ENCODE measurements at regions not wholly inside any gene's neighbourhood (a gene's known extent, or its start where the extent isn't known, plus 50 kb on each side); places are given as distances from the start of the nearest gene placed in this dataset.

DNA sequence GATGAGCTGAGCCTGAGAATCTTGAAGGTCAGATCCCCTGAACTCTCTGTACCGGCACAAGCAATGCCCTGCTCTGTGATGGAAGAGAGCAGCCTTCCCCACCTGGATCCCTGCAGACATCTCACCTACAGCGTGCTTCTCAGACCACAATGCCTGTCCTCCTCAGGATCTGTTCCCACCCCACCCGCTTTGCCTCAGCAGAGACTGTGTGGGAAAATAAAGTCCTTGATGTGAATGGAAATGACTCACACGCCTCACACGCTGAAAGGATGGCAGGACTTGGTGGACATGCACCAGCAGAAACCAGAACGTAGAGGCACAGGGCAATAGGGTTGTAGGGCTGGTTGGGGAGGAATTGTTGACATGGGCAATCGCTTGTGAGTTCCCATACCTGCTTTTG lies 117.9 kb upstream of the POU3F3 start:
- DNase-seq: no peak

DNA sequence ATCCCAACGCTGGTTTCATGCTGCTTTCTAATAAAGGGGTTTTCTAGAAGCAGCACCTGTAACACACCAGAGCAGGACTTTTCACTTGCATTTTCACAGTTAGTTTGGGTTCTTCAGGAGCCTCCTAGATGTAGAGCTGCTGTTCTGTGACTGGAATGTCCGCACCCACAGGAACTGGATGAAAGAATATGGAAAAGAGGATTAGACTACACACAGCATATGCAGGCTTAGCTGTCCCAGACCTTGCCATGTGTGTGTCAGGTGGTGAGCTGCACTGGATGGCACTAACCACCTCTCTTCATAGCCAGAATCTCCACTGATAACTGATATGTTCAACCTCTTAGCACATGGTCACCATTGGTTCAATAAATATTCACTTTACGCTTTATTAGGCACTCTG lies 112.1 kb upstream of the POU3F3 start:
- DNase-seq: no peak

DNA sequence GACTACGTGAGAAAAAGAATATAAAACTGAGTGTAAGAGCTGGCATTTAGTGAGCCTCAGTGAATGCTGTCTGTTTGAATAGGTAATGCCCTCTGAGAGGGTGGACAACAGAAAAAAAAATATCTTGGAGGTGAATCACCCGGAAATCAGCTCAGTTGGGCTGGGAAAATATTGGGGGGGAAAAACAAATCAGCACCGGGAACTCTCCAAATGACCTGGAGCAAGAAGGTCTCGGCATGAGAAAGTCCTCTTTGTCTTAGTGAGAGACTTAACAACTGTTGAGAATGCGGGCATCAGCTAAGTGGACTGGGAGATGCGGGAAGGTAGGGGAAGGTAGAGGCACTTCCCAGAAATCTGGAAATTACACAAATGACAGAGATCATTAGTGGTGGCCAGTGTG lies 109.4 kb upstream of the POU3F3 start:
- no peak for DNase-seq

- DNase-seq: no peak
These were observed 108.1 kb upstream of the POU3F3 start for GRCh38 chr2:104745846-104746245.

DNA sequence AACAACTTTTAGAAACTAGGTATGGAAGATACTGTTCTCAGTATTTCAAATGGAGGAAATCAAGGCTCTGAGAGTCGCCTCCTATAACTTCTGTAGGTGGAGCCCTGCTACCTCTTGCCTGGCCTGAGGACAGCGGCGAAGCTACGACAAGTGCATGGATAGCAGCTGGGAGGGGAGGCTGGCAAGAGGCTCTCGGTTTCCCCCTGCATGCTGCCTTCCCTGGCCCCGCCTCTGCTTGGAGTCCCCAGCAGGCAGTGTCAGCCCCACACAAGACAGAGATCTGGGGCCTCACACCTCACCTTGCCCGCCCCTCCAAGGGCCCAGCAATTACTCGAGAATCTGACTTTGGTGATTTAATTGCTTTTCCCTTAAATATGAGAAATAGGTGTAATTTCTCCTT lies 107.6 kb upstream of the POU3F3 start:
- no peak for DNase-seq

DNA sequence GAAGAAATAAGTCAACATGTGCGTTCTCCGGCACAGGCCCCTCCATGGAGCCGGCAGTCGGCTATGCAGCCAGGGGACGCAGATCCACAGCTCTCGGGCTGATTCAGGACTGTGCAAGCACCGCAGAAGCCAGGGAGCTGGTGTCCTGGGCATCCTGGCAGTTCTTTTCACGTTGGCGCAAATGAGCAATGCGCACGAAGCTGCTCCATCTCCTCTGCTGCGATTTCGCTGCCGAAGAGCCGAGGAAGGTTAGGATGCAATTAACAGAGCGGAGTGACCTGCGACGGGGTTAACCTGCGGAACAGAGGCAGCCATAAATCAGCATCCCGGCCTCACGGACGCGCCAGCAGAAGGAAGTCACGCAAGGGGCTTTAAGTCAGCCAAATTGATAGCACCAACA lies 107.1 kb upstream of the POU3F3 start:
- no peak for DNase-seq

- no peak for DNase-seq
These were observed 104.0 kb upstream of the POU3F3 start for GRCh38 chr2:104749856-104750460.

DNA sequence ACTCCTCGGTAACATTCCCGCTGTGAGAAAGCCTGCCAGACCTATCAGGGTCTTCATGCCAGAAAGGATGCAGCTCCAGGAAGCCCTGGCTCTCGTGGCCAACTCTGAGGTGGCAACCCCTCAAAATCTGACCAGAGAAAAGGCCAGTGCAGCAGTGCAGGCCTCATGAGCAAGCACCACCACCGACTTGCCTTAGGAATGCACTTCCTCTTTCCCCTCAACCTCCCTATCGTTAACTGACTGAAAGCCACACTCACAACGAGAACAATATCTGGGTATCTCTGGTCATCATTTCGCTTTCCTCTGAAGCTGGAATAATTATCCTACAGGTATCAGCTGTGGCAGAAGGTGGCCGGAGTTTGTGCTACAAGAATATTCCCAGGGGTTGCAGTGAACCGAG lies 101.4 kb upstream of the POU3F3 start:
- no peak for DNase-seq

GRCh38 chr2:104755026-104755878 lies 98.7 kb upstream of the POU3F3 start:
- DNase-seq: no peak

DNA sequence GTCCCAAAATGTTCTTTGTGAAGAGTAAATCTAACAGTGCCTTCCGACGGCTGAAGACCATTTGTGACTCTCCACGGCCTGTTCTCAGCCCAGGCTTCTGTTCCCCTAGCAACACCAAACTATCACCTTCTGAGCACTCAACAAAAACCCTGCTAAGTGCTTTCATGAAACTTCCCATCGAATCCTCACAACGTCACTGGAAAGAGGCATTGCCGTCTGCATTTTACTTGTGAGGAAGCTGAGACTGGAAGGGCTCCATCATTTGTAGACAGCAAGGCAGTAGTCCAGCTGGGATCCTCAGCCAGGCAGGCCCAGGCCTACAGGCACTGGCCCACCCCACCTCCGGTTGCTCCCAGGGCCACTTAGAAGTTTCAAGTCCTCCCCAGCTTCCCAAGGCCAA lies 97.8 kb upstream of the POU3F3 start:
- DNase-seq: no peak

- no peak for DNase-seq
These were observed 96.9 kb upstream of the POU3F3 start for GRCh38 chr2:104757056-104757455.

DNA sequence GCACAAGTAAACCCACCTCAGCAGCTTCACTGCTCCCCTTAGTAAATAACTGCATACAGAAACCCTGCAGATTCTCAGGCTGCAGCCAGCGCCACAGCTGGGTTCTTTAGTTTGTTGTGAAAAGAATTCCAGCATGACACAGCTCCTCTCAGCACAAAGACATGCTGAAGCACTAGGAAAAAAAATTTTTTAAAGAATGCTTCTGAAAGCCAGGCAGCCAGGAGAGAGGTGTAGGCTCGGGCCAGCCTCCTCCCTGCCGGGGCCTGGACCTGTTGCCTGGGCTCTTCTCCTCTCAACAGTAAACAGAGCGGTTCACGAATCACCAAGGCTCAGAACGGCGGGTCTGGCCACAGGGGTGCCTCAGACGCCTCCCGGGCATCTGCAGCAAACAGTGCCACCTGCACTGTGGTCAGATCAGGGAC lies 95.7 kb upstream of the POU3F3 start:
- DNase-seq: no peak

DNA sequence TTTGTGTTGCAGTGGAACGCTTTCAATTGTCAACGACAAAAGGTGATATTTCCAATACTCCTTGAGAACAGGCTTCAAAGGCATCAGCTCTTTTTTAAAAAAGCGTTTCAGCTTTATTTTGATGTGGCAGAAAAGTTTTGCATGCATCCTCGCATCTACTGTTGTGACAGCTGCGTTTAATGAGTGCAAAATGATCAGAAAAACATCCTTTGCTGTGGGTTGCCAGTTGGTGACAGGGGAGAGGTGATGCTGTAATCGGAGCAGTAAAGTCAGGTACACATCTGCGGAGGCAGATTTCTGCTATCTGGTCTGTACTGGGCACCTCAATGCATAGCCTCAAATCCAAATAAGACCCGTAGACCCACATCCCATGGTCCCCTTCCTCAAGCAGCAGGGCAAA lies 91.9 kb upstream of the POU3F3 start:
- no peak for DNase-seq

DNA sequence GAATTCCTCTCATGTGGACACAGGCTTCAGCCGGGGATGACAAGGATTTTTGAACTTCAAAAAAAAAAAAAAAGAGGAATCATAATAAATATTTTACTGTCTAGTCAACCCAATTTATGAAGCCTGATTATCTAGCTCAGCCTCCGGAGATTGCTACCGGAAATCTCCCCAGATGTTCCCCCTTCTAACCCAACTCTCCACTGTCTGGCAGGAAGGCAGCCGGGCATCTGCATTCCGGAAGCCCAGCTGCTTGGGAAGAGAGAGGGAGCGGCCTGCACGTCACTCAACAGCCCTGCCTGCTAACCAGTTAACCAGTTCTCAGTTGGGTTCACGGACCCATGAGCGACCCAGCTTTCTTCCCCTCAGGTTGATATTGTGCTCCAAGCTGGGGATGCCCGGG lies 87.2 kb upstream of the POU3F3 start:
- DNase-seq: no peak

DNA sequence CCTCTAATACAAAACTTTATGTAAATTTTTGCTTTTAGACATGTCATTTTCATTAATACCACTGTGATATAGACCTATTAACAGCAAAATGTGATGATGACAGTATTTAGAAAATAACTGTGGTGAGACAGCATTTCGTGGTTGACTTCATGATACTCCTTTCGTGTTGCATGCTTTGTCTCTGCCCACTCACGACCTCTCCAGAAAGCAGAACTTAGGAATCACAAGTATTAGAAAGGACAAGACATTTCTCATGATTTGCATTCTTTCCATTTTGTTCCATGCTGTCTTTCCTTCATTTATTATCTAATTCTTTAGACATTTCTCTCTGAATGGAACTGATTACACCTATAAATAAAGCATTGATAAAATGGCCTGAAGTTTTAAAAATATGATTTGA lies 85.2 kb upstream of the POU3F3 start:
- DNase-seq: no peak

- DNase-seq: no peak
These were observed 84.8 kb upstream of the POU3F3 start for GRCh38 chr2:104769096-104769495.

DNA sequence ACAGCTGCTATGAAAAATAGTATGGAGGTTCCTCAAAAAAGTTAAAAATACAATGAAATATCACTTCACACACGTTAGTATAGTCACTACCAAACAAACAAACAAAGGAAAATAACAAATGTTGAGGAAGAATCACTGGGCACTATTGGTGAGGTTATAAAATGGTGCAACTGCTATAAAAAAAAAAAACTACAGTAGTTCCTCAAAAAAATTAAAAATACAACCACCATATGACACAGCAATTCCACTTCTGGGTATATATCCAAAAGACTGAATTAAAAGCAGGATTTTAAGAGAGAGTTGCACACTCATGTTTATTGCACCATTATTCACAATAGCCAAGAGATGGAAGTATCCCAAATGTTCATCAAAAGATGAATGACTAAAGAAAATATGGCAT lies 80.9 kb upstream of the POU3F3 start:
- DNase-seq: no peak

DNA sequence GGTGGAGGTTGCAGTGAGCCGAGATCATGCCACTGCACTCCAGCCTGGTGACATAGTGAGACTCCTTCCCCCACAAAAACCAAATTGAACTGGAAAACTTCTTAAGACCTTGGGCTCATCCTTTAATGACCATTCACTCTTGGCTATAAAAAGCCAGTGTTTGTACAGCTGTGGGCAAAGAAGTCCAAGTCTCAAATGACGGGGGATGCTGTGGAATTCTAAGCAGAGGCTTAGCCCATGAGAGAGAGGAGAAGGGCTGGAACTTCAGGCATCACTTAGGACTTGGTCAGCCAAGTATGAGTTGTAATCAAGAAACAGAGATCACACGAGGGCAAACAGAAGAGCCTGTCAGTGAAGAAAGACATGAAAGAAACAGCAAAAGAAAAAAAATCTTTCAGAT lies 79.3 kb upstream of the POU3F3 start:
- DNase-seq: no peak

DNA sequence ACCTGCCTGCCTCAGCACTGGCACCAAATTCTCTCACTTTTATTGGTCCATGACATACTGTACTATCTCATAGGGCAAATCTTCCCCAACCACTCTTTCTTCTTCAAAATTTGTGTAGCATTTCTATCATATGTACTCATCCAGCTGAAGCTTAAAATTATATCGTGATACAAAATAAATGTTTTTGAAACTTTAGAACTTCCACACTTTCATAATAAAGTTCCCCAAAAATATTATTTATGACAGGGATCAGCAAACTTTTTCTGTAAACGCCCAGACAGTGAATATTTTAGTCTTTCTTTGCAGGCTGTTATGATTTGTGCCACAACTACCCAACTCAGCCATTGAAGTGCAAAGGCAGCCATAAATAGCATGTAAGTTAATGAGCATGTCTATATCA lies 76.2 kb upstream of the POU3F3 start:
- DNase-seq: no peak

DNA sequence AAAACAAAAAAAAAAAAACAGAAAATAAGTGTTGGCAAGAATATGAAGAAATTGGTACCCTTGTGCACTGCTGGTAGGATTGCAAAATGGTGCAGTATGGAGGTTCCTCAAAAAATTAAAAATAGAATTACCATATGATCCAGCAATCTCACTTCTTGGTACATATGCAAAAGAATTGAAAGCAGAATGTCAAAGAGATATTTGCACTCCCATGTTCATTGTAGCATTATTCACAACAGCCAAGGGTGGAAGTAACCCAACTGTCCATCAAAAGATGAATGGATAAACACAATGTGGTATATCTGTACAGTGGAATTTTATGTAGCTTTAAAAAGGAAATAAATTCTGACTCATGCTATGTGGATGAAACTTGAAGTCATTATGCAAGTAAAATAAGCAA lies 72.8 kb upstream of the POU3F3 start:
- DNase-seq: no peak

- no peak for DNase-seq
These were observed 69.7 kb upstream of the POU3F3 start for GRCh38 chr2:104784264-104784663.

DNA sequence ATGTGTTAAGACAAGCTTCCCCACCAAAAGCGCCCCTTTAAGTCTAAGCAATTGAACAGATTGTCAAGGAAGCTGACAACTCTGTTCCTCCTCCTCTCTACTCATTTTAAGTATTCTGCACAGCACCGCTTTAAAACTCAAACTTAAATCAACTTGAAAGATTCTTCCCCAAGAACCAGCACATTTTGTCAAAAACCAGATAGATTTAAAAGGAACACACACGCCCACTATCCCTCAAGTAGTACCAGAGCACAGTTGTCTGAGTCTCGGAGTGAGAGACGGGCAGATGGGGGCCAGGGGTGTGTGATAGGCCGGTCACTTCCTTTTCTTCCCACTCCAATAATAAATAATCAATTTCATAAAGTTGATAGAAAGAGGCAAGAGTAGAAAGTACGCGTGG lies 67.7 kb upstream of the POU3F3 start:
- DNase-seq: no peak

DNA sequence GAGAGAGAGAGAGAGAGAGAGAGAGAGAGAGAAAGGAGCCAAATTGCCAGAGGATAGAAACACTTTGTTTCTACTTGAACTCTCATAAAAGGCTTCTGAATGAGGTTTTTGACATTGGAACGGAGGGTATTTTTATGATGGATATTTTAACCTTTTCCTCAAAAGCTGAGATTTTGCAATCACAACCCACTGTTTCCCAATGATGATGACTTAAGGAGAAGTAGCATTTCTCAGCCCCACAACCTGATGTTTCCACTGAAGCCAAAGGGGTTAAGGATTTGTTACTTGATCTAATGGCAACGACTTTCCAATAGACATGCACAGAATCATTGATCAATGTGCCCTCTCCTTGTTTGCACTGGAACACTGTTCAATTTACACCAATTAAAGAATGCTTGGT lies 67.1 kb upstream of the POU3F3 start:
- DNase-seq: no peak

DNA sequence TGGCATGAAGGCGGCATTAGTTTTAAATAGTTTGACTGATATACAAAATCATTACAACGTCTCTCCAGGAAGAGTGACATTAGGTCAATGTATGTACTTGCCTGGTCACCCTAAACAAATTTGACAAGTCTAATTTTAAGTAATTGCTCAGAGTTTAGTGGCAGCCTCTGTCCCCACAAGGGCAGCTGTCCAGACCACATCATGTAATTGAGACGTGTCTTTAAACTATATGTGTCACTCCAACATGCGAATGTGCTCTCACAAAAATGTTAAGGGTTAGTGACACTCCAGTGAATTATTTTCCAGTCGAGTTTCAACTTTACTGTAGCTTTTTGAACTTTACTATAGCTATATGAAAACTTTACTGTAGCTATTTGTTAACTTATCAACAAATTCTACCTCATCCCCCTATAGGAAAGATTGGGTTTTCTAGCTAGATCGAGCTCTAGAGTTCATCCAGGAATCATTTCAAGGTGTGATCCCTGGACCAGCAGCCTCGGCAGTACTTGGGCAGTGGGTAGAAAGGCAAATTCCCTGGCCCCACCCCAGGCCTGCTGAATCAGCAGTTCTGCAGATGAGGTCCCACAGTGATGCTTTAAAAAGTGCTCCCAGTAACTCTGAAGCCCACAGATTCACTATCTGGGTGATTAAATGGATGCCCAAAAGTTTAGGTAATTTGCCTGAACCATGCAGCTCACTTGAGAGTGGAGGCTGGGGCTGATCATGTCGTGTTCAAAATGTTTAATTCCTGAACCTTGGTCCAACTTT lies 66.4 kb upstream of the POU3F3 start:
- DNase-seq: no peak

All from T-helper 1 cell (primary cell).